PC-9 (cell line): ENCODE measurements at regions not wholly inside any gene's neighbourhood (a gene's known extent, or its start where the extent isn't known, plus 50 kb on each side); places are given as distances from the start of the nearest gene placed in this dataset.

Experiments
- BruUV-seq: library from RNA; stranded (reverse); fragments of 400-500 nt; replicated peaks from 2 replicates; lab custom pipeline; 2021; lab: Mats Ljungman, UMichigan
- CTCF ChIA-PET: fragments of 300-600 bp; sonication (Branson Sonifier 250); formaldehyde crosslinking; loops from one replicate; lab custom pipeline; 2022; ENCODE audit warnings: antibody characterized with exemption; lab: Charles Lee
- POLR2A ChIA-PET: fragments of 300-600 bp; sonication (Branson Sonifier 250); formaldehyde crosslinking; loops from one replicate; lab custom pipeline; 2022; ENCODE audit warnings: antibody characterized with exemption; ENCODE audit not compliant: unreplicated experiment; lab: Charles Lee
- DNase-seq, 2 experiments: peaks; one replicate each; pipeline versions ENCODE4 v3.0.0 to v3.0.0-alpha.2; 2015 to 2022; ENCODE audit warnings: mixed read lengths in 1 of 2
- H2AFZ ChIP-seq: fragments of 200-600 bp; sonication (generic); 2 replicates; pipeline ENCODE4 v1.8.1; 2017; ENCODE audit warnings: antibody characterized with exemption
- H3F3A ChIP-seq: fragments of 200-600 bp; sonication (generic); 2 replicates; pipeline ENCODE4 v1.8.1; 2017; ENCODE audit warnings: antibody characterized with exemption, mild to moderate bottlenecking, low read depth; ENCODE audit not compliant: insufficient read depth
- H3K27ac ChIP-seq: fragments of 200-600 bp; sonication (generic); 2 replicates; pipeline ENCODE4 v1.6.1; 2016; ENCODE audit warnings: mixed run types
- H3K27me3 ChIP-seq: fragments of 200-600 bp; sonication (generic); 2 replicates; pipeline ENCODE4 v1.6.1; 2016; ENCODE audit warnings: low read depth, mixed run types; ENCODE audit not compliant: insufficient read depth
- H3K36me3 ChIP-seq: fragments of 200-600 bp; sonication (generic); 2 replicates; pipeline ENCODE4 v1.6.1; 2016; ENCODE audit warnings: low read depth, mixed run types
- H3K4me1 ChIP-seq: fragments of 200-600 bp; sonication (generic); replicated peaks from 2 replicates; pipeline ENCODE4 v1.6.1; 2016; ENCODE audit warnings: mixed run types; ENCODE audit not compliant: insufficient read depth
- H3K4me2 ChIP-seq: fragments of 200-600 bp; sonication (generic); 2 replicates; pipeline ENCODE4 v1.6.1; 2017; ENCODE audit warnings: mixed run types
- H3K4me3 ChIP-seq: fragments of 200-600 bp; sonication (generic); 2 replicates; pipeline ENCODE4 v1.6.1; 2016; ENCODE audit warnings: mixed run types
- H3K79me2 ChIP-seq: fragments of 200-600 bp; sonication (generic); 2 replicates; pipeline ENCODE4 v1.6.1; 2017; ENCODE audit warnings: low read depth, mixed run types
- H3K9me2 ChIP-seq: fragments of 200-600 bp; sonication (generic); 2 replicates; pipeline ENCODE4 v1.8.1; 2017; ENCODE audit warnings: mild to moderate bottlenecking; ENCODE audit not compliant: insufficient read depth
- H3K9me3 ChIP-seq: fragments of 200-600 bp; sonication (generic); 2 replicates; pipeline ENCODE4 v1.8.1; 2016; ENCODE audit warnings: low read depth; ENCODE audit not compliant: insufficient read depth
- H4K20me1 ChIP-seq: fragments of 200-600 bp; sonication (generic); 2 replicates; pipeline ENCODE4 v1.8.1; 2017; ENCODE audit not compliant: insufficient read depth
- CTCF ChIP-seq: fragments of 200-600 bp; sonication (generic); conservative IDR thresholded peaks from 2 replicates; pipeline ENCODE4 v1.6.1; 2017; ENCODE audit warnings: mixed run types, antibody characterized with exemption, mild to moderate bottlenecking, moderate library complexity
- EZH2 ChIP-seq: fragments of 200-600 bp; sonication (generic); IDR thresholded peaks from 2 replicates; pipeline ENCODE4 v1.8.0; 2017; ENCODE audit warnings: antibody characterized with exemption, low read depth
- intact Hi-C: fragments of 100-400 bp; cut with micrococcal nuclease; formaldehyde crosslinking; loops from one replicate; pipeline ENCODE4 v1.10.0; 2022; ENCODE audit not compliant: unreplicated experiment

GRCh38 chr7:50937727-50938126 is 155.0 kb upstream of the GRB10 start:
- POLR2A ChIA-PET, result no interaction called here
- no peaks in the 10 kb centered on the region for H4K20me1 ChIP-seq
- CTCF ChIA-PET, result no interaction called here
- peaks cover 4% of the 10 kb centered on the region; the same call in 1 of the 2 replicates for H3K9me3 ChIP-seq
- no peak overlapping the region for H3K4me3 ChIP-seq
- H3K4me1 ChIP-seq, result no peaks in the 10 kb centered on the region
- no peak overlapping the region for H3K4me2 ChIP-seq
- intact Hi-C loops, result no loop called here
- DNase-seq, result no peak
- no peaks in the 10 kb centered on the region for H3K27me3 ChIP-seq
- H3K36me3 ChIP-seq, result no peaks in the 10 kb centered on the region
- no peaks in the 10 kb centered on the region for H3K9me2 ChIP-seq
- no peak overlapping the region for H2AFZ ChIP-seq
- no peaks in the 10 kb centered on the region for H3K79me2 ChIP-seq
- no peak for TF ChIP-seq CTCF
- no peak for TF ChIP-seq EZH2
- BruUV-seq, result no TSS peak
- H3K27ac ChIP-seq, result no peak overlapping the region
- no peaks in the 10 kb centered on the region for H3F3A ChIP-seq

- no peak overlapping the region; the same call in 1 of the 2 replicates for H2AFZ ChIP-seq
- no peak overlapping the region for H3K4me3 ChIP-seq
- intact Hi-C loops, result no loop called here
- no peak overlapping the region for H3K4me2 ChIP-seq
- no peak overlapping the region for H3K27ac ChIP-seq
- H3K9me2 ChIP-seq, result no peaks in the 10 kb centered on the region
- H3F3A ChIP-seq, result no peaks in the 10 kb centered on the region
- peaks cover 10% of the 10 kb centered on the region for H3K4me1 ChIP-seq
- no peaks in the 10 kb centered on the region for H3K27me3 ChIP-seq
- no peaks in the 10 kb centered on the region for H3K79me2 ChIP-seq
- BruUV-seq, result no TSS peak
- TF ChIP-seq EZH2, result no peak
- DNase-seq, result no peak
- no peaks in the 10 kb centered on the region for H3K9me3 ChIP-seq
- H4K20me1 ChIP-seq, result no peaks in the 10 kb centered on the region
- no peaks in the 10 kb centered on the region for H3K36me3 ChIP-seq
- POLR2A ChIA-PET, result no interaction called here
- CTCF ChIA-PET, result no interaction called here
Observed at GRCh38 chr7:50926049-50926448, 143.4 kb upstream of the GRB10 start.

- H3K4me3 ChIP-seq, result no peak overlapping the region
- H4K20me1 ChIP-seq, result no peaks in the 10 kb centered on the region
- H3K9me3 ChIP-seq, result no peaks in the 10 kb centered on the region
- H3K79me2 ChIP-seq, result no peaks in the 10 kb centered on the region
- POLR2A ChIA-PET, result no interaction called here
- intact Hi-C loops, result no loop called here
- CTCF ChIA-PET, result no interaction called here
- no peak overlapping the region for H3K27ac ChIP-seq
- TF ChIP-seq CTCF (no peak), EZH2 (no peak)
- no peaks in the 10 kb centered on the region for H3K36me3 ChIP-seq
- H3K27me3 ChIP-seq, result no peaks in the 10 kb centered on the region
- H3K4me2 ChIP-seq, result no peak overlapping the region
- BruUV-seq, result no TSS peak
- no peak overlapping the region for H2AFZ ChIP-seq
- H3F3A ChIP-seq, result peaks cover 14% of the 10 kb centered on the region; the same call in 1 of the 2 replicates
- H3K9me2 ChIP-seq, result no peaks in the 10 kb centered on the region
- DNase-seq, result no peak
- peaks cover 25% of the 10 kb centered on the region for H3K4me1 ChIP-seq
Observed at GRCh38 chr7:50923476-50923875, 140.8 kb upstream of the GRB10 start.
